Osteoblast (primary cell): ENCODE measurements at regions not wholly inside any gene's neighbourhood (a gene's known extent, or its start where the extent isn't known, plus 50 kb on each side); places are given as distances from the start of the nearest gene placed in this dataset.

Source experiments
- DNase-seq: peaks from one replicate; pipeline ENCODE4 v3.0.0; 2011; ENCODE audit warnings: low spot score, mixed read lengths; ENCODE audit not compliant: insufficient read length; ENCODE audit errors: missing footprints
- H2AFZ ChIP-seq: 2 replicates; pipeline ENCODE4 v1.6.0; 2011; ENCODE audit warnings: mild to moderate bottlenecking, low read length
- H3K27ac ChIP-seq: 2 replicates; pipeline ENCODE4 v1.5.1; 2011; ENCODE audit warnings: mild to moderate bottlenecking, low read depth, low read length, moderate library complexity
- H3K27me3 ChIP-seq: 2 replicates; pipeline ENCODE4 v1.6.0; 2012; ENCODE audit warnings: mild to moderate bottlenecking, control low read depth, inconsistent platforms, low read length, moderate library complexity; ENCODE audit not compliant: insufficient read depth
- H3K36me3 ChIP-seq: 2 replicates; pipeline ENCODE4 v1.5.1; 2011; ENCODE audit warnings: mild to moderate bottlenecking, low read length, control low read depth, moderate library complexity; ENCODE audit not compliant: insufficient read depth
- H3K4me1 ChIP-seq: 2 replicates; pipeline ENCODE4 v1.5.1; 2011; ENCODE audit warnings: mild to moderate bottlenecking, low read length, control low read depth, moderate library complexity; ENCODE audit not compliant: insufficient read depth
- H3K4me2 ChIP-seq: 2 replicates; pipeline ENCODE4 v1.6.0; 2011; ENCODE audit warnings: mild to moderate bottlenecking, low read length; ENCODE audit not compliant: insufficient read depth
- H3K4me3 ChIP-seq: fragments of 200-600 bp; sonication (generic); 3 replicates; pipeline ENCODE4 v1.5.1; 2012; ENCODE audit warnings: mild to moderate bottlenecking, low read length, inconsistent platforms; ENCODE audit not compliant: insufficient read depth
- H3K79me2 ChIP-seq: 2 replicates; pipeline ENCODE4 v1.6.0; 2012; ENCODE audit warnings: mild to moderate bottlenecking, low read length, control low read depth, inconsistent platforms; ENCODE audit not compliant: insufficient read depth
- H3K9me3 ChIP-seq: 2 replicates; pipeline ENCODE4 v1.5.1; 2011; ENCODE audit warnings: low read depth, low read length, control low read depth
- H4K20me1 ChIP-seq: 2 replicates; pipeline ENCODE4 v1.6.0; 2012; ENCODE audit warnings: mild to moderate bottlenecking, low read length, control low read depth; ENCODE audit not compliant: insufficient read depth
- CTCF ChIP-seq: IDR thresholded peaks from 2 replicates; pipeline ENCODE4 v1.5.1; 2011; ENCODE audit warnings: mild to moderate bottlenecking, low read depth, low read length, moderate library complexity; ENCODE audit errors: extremely low read depth

GRCh38 chr18:34965108-34965507, 76.1 kb upstream of the MAPRE2 start:
- Histone ChIP-seq H3K4me2 (no peak overlapping the region), H3K4me1 (no peaks in the 10 kb centered on the region), H4K20me1 (no peaks in the 10 kb centered on the region), H3K36me3 (no peaks in the 10 kb centered on the region), H3K27ac (no peak overlapping the region), H3K79me2 (no peaks in the 10 kb centered on the region), H3K27me3 (no peaks in the 10 kb centered on the region), H2AFZ (no peak overlapping the region), H3K4me3 (no peak overlapping the region), H3K9me3 (no peaks in the 10 kb centered on the region)
- TF ChIP-seq CTCF, result no peak
- DNase-seq, result no peak

DNA sequence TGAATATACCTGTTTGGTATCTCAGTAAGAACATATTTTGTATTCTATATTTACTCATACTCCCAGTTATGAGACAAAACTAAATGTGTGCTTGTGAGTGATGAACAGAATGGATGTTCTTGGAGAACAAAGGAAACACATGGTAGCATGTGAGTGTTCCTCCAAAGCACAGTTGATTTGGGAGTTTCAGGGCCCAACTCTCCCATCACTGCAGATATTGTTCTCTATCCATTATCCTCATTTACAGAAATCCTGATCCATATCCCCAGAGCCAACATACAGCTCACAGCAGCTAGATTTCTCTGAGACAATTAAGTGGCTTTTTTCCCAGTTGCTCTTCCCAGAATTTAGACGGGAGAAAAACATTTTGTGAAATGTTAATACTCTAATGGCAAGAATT, 75.6 kb upstream of the MAPRE2 start:
- no peaks in the 10 kb centered on the region for H3K9me3 ChIP-seq
- H4K20me1 ChIP-seq, result no peaks in the 10 kb centered on the region
- no peaks in the 10 kb centered on the region for H3K79me2 ChIP-seq
- H3K27ac ChIP-seq, result no peak overlapping the region
- no peak overlapping the region for H2AFZ ChIP-seq
- H3K27me3 ChIP-seq, result no peaks in the 10 kb centered on the region
- no peak overlapping the region for H3K4me3 ChIP-seq
- no peaks in the 10 kb centered on the region for H3K36me3 ChIP-seq
- no peaks in the 10 kb centered on the region for H3K4me1 ChIP-seq
- no peak for DNase-seq
- H3K4me2 ChIP-seq, result no peak overlapping the region
- TF ChIP-seq CTCF, result no peak

- Histone ChIP-seq H3K27me3 (peaks cover 18% of the 10 kb centered on the region), H3K27ac (no peak overlapping the region), H3K79me2 (no peaks in the 10 kb centered on the region), H2AFZ (no peak overlapping the region), H3K4me3 (no peak overlapping the region), H3K36me3 (no peaks in the 10 kb centered on the region), H3K4me1 (no peaks in the 10 kb centered on the region), H4K20me1 (no peaks in the 10 kb centered on the region), H3K9me3 (no peaks in the 10 kb centered on the region), H3K4me2 (no peak overlapping the region)
- TF ChIP-seq CTCF, result no peak
- DNase-seq, result no peak
Measured at GRCh38 chr18:34970106-34970505, 71.1 kb upstream of the MAPRE2 start.

GRCh38 chr18:34971313-34971712, 69.9 kb upstream of the MAPRE2 start:
- Histone ChIP-seq H2AFZ (no peak overlapping the region), H3K27me3 (peaks cover 30% of the 10 kb centered on the region), H3K4me1 (no peaks in the 10 kb centered on the region), H3K36me3 (no peaks in the 10 kb centered on the region), H3K79me2 (no peaks in the 10 kb centered on the region), H3K4me2 (no peak overlapping the region), H3K27ac (no peak overlapping the region), H4K20me1 (no peaks in the 10 kb centered on the region), H3K4me3 (no peak overlapping the region), H3K9me3 (no peaks in the 10 kb centered on the region)
- no peak for TF ChIP-seq CTCF
- peak; percentile 54 for DNase-seq
